BE2C (cell line): ENCODE measurements at regions not wholly inside any gene's neighbourhood (a gene's known extent, or its start where the extent isn't known, plus 50 kb on each side); places are given as distances from the start of the nearest gene placed in this dataset.

ENCODE experiments used
- DNase-seq: peaks from one replicate; pipeline ENCODE4 v3.0.0-alpha.2; 2020
- H3K27me3 ChIP-seq: fragments of 250-450 bp; sonication (Bioruptor Pico); 2 replicates; pipeline ENCODE4 v1.5.1; 2020; ENCODE audit warnings: mild to moderate bottlenecking
- H3K36me3 ChIP-seq: fragments of 250-450 bp; sonication (Bioruptor Pico); 2 replicates; pipeline ENCODE4 v1.5.1; 2020; ENCODE audit warnings: mild to moderate bottlenecking
- H3K4me1 ChIP-seq: fragments of 250-450 bp; sonication (Bioruptor Pico); 2 replicates; pipeline ENCODE4 v1.5.1; 2020
- H3K4me3 ChIP-seq: 2 replicates; pipeline ENCODE4 v1.5.1; 2011; ENCODE audit warnings: low read depth, low read length
- H3K9me3 ChIP-seq: fragments of 250-450 bp; sonication (Bioruptor Pico); 2 replicates; pipeline ENCODE4 v1.5.1; 2020
- CTCF ChIP-seq: IDR thresholded peaks from 2 replicates; pipeline ENCODE4 v1.5.1; 2012; ENCODE audit warnings: mild to moderate bottlenecking, low read depth, low read length

GRCh38 chr6:14920276-14920675 is 325.6 kb upstream of the JARID2 start:
- Histone ChIP-seq H3K9me3 (no peaks in the 10 kb centered on the region), H3K4me3 (no peak overlapping the region), H3K36me3 (no peaks in the 10 kb centered on the region), H3K4me1 (no peaks in the 10 kb centered on the region; the same call in 1 of the 2 replicates), H3K27me3 (no peaks in the 10 kb centered on the region)
- TF ChIP-seq CTCF = no peak
- DNase-seq = no peak

DNA sequence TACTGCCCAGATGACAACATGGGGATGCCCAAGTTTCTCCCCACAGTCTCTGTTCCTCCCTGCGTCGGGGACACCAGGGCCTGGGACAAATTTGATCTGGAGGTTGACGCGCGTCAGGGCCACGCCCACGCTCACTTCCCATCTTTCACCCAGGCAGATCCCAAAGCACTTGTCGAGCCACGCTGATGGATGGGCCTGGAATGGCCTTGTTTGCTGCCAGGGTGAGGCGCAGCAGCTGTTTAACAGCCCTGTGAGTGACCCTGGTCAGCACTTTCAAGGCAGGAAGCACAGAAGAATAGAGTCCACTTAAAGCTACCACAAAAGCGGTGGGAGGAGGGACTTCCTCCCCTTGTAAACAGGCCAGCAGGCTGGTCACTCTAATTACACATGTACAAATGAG is 324.7 kb upstream of the JARID2 start:
- Histone ChIP-seq H3K4me1 (no peaks in the 10 kb centered on the region; the same call in 1 of the 2 replicates), H3K27me3 (no peaks in the 10 kb centered on the region), H3K9me3 (no peaks in the 10 kb centered on the region), H3K36me3 (no peaks in the 10 kb centered on the region), H3K4me3 (no peak overlapping the region)
- no peak for TF ChIP-seq CTCF
- DNase-seq = no peak

DNA sequence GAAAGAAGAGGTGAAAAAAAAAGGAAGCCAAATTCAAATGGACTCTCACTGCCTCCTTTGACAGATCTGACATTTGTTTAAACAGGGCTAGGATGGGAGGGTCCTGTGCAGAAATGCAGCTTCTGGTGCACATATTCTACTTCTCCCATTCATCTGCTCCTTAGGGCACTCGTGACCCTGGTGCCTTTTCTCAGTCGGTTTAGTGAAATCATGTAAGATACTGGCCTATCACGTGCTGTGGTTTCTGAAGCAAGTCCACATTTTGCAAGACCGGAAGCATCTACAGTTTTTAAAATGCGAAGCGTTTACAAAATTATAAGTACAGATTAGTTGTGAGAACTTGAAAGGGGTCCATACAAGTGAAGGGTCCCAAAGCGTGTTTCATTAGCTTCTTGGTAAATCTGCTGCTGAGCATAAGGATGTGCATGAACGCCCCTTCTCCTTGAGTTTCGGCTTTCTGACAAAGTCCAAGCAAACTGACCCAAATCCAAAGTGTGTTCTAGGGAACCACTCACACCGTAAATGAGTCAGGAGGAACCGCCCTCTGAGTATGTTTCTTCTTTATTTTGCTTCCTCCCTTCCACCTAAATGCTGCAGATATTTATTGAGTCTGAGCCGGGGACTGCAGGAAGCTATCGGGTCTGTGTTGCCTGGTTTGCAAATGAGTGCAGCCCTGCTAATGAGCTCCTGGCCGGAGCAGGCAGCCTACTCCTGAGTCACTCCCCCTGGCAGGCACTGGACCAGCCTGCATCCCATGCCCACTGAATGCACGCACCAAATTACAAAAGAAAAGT is 323.8 kb upstream of the JARID2 start:
- Histone ChIP-seq H3K9me3 (no peaks in the 10 kb centered on the region), H3K27me3 (no peaks in the 10 kb centered on the region), H3K4me1 (no peaks in the 10 kb centered on the region; the same call in 1 of the 2 replicates), H3K36me3 (no peaks in the 10 kb centered on the region), H3K4me3 (no peak overlapping the region)
- no peak for DNase-seq
- no peak for TF ChIP-seq CTCF

DNA sequence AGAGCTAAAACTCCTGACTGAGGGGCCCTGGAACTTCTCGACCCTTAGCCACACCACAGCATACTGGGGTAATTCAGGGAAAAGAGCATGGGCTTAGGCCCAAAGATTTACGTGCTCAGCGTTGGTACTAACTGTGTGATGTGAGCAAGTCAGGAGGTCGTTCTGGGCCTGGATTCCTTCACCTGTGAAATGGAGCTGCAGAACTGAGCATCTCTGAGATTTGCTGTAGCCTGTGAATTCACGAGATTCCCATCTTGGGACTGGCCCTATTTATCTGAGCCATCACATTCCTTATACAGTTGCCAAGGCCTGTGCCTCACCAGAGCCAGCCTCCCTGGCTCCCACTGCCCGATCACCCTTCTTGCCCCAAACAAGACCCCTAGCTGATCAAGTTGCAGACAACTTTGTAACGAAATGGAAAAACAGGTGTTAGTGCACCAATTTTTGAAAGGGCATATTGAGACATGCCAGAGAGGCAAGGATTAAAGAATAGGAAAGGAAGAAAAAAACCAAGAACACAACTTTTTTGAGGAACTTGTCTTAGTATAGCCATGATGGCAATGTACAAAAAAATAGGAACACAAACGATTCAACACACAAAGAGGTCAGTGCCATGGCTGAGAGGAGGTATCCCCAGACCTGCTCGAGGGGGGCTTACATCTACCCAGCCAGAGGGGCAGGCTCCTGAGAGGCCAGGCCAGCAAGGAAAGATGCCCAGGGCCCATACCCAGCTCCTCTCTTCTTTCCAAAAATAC is 323.0 kb upstream of the JARID2 start:
- H3K9me3 ChIP-seq = no peaks in the 10 kb centered on the region
- H3K27me3 ChIP-seq = no peaks in the 10 kb centered on the region
- no peak overlapping the region for H3K4me3 ChIP-seq
- DNase-seq = no peak
- TF ChIP-seq CTCF = no peak
- no peaks in the 10 kb centered on the region for H3K36me3 ChIP-seq
- H3K4me1 ChIP-seq = no peaks in the 10 kb centered on the region; the same call in 1 of the 2 replicates

GRCh38 chr6:14924126-14925024 is 321.5 kb upstream of the JARID2 start:
- Histone ChIP-seq H3K36me3 (no peaks in the 10 kb centered on the region), H3K4me1 (no peaks in the 10 kb centered on the region; the same call in 1 of the 2 replicates), H3K27me3 (no peaks in the 10 kb centered on the region), H3K4me3 (no peak overlapping the region), H3K9me3 (no peaks in the 10 kb centered on the region)
- no peak for DNase-seq
- TF ChIP-seq CTCF = no peak
